ENCODE measurements at regions not wholly inside any gene's neighbourhood (a gene's known extent, or its start where the extent isn't known, plus 50 kb on each side); places are given as distances from the start of the nearest gene placed in this dataset.

DNA sequence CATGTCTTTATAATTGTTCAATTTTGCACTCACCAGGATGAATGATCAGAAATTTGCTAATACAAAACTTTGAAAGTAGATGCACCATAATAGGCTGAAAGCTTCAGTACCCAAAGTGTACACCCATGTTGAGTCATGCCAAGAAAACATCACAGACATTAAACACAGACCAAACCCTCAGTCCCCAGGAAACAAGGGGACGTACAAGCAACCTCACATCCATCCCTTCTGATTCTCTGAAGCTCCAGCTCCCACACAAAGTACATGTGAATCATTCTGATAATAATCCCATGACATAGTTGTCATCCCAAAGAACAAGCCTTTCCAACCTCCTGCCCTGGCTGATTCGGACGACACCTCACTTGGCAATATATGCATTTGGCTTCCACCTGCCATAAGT lies 183.8 kb downstream of the SNX19 start:
- TF ChIP-seq REPIN1 (tag by site-specific recombination; IDR thresholded peaks at IDR 0.05; ENCODE audit: low read depth), result no peak
- TF ChIP-seq CTCF (tag by site-specific recombination; IDR thresholded peaks at IDR 0.05), result no peak
- TF ChIP-seq, protein P1, sequence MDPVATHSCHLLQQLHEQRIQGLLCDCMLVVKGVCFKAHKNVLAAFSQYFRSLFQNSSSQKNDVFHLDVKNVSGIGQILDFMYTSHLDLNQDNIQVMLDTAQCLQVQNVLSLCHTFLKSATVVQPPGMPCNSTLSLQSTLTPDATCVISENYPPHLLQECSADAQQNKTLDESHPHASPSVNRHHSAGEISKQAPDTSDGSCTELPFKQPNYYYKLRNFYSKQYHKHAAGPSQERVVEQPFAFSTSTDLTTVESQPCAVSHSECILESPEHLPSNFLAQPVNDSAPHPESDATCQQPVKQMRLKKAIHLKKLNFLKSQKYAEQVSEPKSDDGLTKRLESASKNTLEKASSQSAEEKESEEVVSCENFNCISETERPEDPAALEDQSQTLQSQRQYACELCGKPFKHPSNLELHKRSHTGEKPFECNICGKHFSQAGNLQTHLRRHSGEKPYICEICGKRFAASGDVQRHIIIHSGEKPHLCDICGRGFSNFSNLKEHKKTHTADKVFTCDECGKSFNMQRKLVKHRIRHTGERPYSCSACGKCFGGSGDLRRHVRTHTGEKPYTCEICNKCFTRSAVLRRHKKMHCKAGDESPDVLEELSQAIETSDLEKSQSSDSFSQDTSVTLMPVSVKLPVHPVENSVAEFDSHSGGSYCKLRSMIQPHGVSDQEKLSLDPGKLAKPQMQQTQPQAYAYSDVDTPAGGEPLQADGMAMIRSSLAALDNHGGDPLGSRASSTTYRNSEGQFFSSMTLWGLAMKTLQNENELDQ (tag by site-specific recombination; IDR thresholded peaks at IDR 0.05; ENCODE audit: low read depth), result no peak
- TF ChIP-seq KLF10 (tag by site-specific recombination; IDR thresholded peaks at IDR 0.05), result no peak
- no peak for TF ChIP-seq PATZ1 (tag by site-specific recombination; IDR thresholded peaks at IDR 0.05)
- TF ChIP-seq, protein P2, sequence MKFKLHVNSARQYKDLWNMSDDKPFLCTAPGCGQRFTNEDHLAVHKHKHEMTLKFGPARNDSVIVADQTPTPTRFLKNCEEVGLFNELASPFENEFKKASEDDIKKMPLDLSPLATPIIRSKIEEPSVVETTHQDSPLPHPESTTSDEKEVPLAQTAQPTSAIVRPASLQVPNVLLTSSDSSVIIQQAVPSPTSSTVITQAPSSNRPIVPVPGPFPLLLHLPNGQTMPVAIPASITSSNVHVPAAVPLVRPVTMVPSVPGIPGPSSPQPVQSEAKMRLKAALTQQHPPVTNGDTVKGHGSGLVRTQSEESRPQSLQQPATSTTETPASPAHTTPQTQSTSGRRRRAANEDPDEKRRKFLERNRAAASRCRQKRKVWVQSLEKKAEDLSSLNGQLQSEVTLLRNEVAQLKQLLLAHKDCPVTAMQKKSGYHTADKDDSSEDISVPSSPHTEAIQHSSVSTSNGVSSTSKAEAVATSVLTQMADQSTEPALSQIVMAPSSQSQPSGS (tag by site-specific recombination; IDR thresholded peaks at IDR 0.05; ENCODE audit: low read depth), result no peak
- TF ChIP-seq, protein P3, sequence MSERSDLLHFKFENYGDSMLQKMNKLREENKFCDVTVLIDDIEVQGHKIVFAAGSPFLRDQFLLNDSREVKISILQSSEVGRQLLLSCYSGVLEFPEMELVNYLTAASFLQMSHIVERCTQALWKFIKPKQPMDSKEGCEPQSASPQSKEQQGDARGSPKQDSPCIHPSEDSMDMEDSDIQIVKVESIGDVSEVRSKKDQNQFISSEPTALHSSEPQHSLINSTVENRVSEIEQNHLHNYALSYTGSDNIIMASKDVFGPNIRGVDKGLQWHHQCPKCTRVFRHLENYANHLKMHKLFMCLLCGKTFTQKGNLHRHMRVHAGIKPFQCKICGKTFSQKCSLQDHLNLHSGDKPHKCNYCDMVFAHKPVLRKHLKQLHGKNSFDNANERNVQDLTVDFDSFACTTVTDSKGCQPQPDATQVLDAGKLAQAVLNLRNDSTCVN (tag by site-specific recombination; optimal IDR thresholded peaks at IDR 0.05), result no peak
- no peak for TF ChIP-seq ZNF391 (tag by site-specific recombination; IDR thresholded peaks at IDR 0.05; ENCODE audit: borderline replicate concordance, low read depth)
- TF ChIP-seq PRDM1 (tag by site-specific recombination; IDR thresholded peaks at IDR 0.05), result no peak
